ENCODE measurements at regions not wholly inside any gene's neighbourhood (a gene's known extent, or its start where the extent isn't known, plus 50 kb on each side); places are given as distances from the start of the nearest gene placed in this dataset.

- FAIRE-seq, result no peak
- no peak overlapping the region for H3K4me3 ChIP-seq (ENCODE audit: control insufficient read depth in 2 of 3, extremely low read depth in 1 of 3, insufficient read depth in 2 of 3, low read depth in 1 of 3, low read length in 3 of 3)
- no peak overlapping the region for H3K9ac ChIP-seq (ENCODE audit: control insufficient read depth, extremely low read depth, insufficient read depth, low read length)
- TF ChIP-seq, protein P1, sequence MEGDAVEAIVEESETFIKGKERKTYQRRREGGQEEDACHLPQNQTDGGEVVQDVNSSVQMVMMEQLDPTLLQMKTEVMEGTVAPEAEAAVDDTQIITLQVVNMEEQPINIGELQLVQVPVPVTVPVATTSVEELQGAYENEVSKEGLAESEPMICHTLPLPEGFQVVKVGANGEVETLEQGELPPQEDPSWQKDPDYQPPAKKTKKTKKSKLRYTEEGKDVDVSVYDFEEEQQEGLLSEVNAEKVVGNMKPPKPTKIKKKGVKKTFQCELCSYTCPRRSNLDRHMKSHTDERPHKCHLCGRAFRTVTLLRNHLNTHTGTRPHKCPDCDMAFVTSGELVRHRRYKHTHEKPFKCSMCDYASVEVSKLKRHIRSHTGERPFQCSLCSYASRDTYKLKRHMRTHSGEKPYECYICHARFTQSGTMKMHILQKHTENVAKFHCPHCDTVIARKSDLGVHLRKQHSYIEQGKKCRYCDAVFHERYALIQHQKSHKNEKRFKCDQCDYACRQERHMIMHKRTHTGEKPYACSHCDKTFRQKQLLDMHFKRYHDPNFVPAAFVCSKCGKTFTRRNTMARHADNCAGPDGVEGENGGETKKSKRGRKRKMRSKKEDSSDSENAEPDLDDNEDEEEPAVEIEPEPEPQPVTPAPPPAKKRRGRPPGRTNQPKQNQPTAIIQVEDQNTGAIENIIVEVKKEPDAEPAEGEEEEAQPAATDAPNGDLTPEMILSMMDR (optimal IDR thresholded peaks at IDR 0.05 in 1 of 3, IDR thresholded peaks at IDR 0.05 in 1 of 3, conservative IDR thresholded peaks at IDR 0.05 in 1 of 3; ENCODE audit: extremely low read depth in 1 of 3, insufficient read depth in 2 of 3, low read length in 3 of 3), result no peak
- TF ChIP-seq EZH2 (IDR thresholded peaks at IDR 0.05; ENCODE audit: low read length), result no peak
- H3K27ac ChIP-seq (ENCODE audit: control insufficient read depth, insufficient read depth, low read length), result no peak overlapping the region
- no peaks in the 10 kb centered on the region for H3K9me1 ChIP-seq (ENCODE audit: control insufficient read depth, extremely low read depth, insufficient read depth, low read length)
- DNase-seq (ENCODE audit: low read depth, low spot score), result no peak
- H2AFZ ChIP-seq (ENCODE audit: control insufficient read depth, low read length), result no peak overlapping the region
- H4K20me1 ChIP-seq (ENCODE audit: control insufficient read depth, extremely low read depth, insufficient read depth, low read length), result no peaks in the 10 kb centered on the region
- H3K4me1 ChIP-seq (ENCODE audit: control insufficient read depth, extremely low read depth, insufficient read depth, low read length), result no peaks in the 10 kb centered on the region
- H3K27me3 ChIP-seq (ENCODE audit: control insufficient read depth, extremely low read depth, insufficient read depth, low read length), result no peaks in the 10 kb centered on the region
- no peaks in the 10 kb centered on the region for H3K79me2 ChIP-seq (ENCODE audit: control insufficient read depth, insufficient read depth, low read length)
- no peaks in the 10 kb centered on the region for H3K9me3 ChIP-seq (ENCODE audit: control insufficient read depth, low read depth, low read length)
- H3K36me3 ChIP-seq (ENCODE audit: control insufficient read depth in 2 of 2, extremely low read depth in 1 of 2, insufficient read depth in 2 of 2, low read length in 2 of 2), result no peaks in the 10 kb centered on the region
- dilution Hi-C loops (cut with MboI; ENCODE audit: extremely low pct_ligation_motif_present, low sequenced_read_pairs), result no loop called here
- H3K4me2 ChIP-seq (ENCODE audit: control insufficient read depth, extremely low read depth, insufficient read depth, low read depth, low read length), result no peak overlapping the region
Measured at GRCh38 chrX:3166670-3167455, 125.6 kb downstream of the ARSF start.

- no peak overlapping the region for H3K9ac ChIP-seq (ENCODE audit: control insufficient read depth, extremely low read depth, insufficient read depth, low read length)
- no peak for FAIRE-seq
- TF ChIP-seq, protein P1 (optimal IDR thresholded peaks at IDR 0.05 in 1 of 3, IDR thresholded peaks at IDR 0.05 in 1 of 3, conservative IDR thresholded peaks at IDR 0.05 in 1 of 3; ENCODE audit: extremely low read depth in 1 of 3, insufficient read depth in 2 of 3, low read length in 3 of 3), result no peak
- TF ChIP-seq EZH2 (IDR thresholded peaks at IDR 0.05; ENCODE audit: low read length), result no peak
- dilution Hi-C loops (cut with MboI; ENCODE audit: extremely low pct_ligation_motif_present, low sequenced_read_pairs), result no loop called here
- H3K4me1 ChIP-seq (ENCODE audit: control insufficient read depth, extremely low read depth, insufficient read depth, low read length), result no peaks in the 10 kb centered on the region
- H3K4me3 ChIP-seq (ENCODE audit: control insufficient read depth in 2 of 3, extremely low read depth in 1 of 3, insufficient read depth in 2 of 3, low read depth in 1 of 3, low read length in 3 of 3), result no peak overlapping the region
- no peak for DNase-seq (ENCODE audit: low read depth, low spot score)
- no peaks in the 10 kb centered on the region for H3K79me2 ChIP-seq (ENCODE audit: control insufficient read depth, insufficient read depth, low read length)
- no peaks in the 10 kb centered on the region for H3K36me3 ChIP-seq (ENCODE audit: control insufficient read depth in 2 of 2, extremely low read depth in 1 of 2, insufficient read depth in 2 of 2, low read length in 2 of 2)
- no peaks in the 10 kb centered on the region for H3K9me3 ChIP-seq (ENCODE audit: control insufficient read depth, low read depth, low read length)
- H3K4me2 ChIP-seq (ENCODE audit: control insufficient read depth, extremely low read depth, insufficient read depth, low read depth, low read length), result no peak overlapping the region
- H3K27ac ChIP-seq (ENCODE audit: control insufficient read depth, insufficient read depth, low read length), result no peak overlapping the region
- H3K27me3 ChIP-seq (ENCODE audit: control insufficient read depth, extremely low read depth, insufficient read depth, low read length), result no peaks in the 10 kb centered on the region
- no peaks in the 10 kb centered on the region for H4K20me1 ChIP-seq (ENCODE audit: control insufficient read depth, extremely low read depth, insufficient read depth, low read length)
- no peaks in the 10 kb centered on the region for H3K9me1 ChIP-seq (ENCODE audit: control insufficient read depth, extremely low read depth, insufficient read depth, low read length)
- no peak overlapping the region for H2AFZ ChIP-seq (ENCODE audit: control insufficient read depth, low read length)
Measured at GRCh38 chrX:3165808-3166207, 124.5 kb downstream of the ARSF start.
